Cerebellar nuclear complex (tissue), 1 donor: ENCODE measurements at regions not wholly inside any gene's neighbourhood (a gene's known extent, or its start where the extent isn't known, plus 50 kb on each side); places are given as distances from the start of the nearest gene placed in this dataset.

Experiments
- DNase-seq, 2 experiments: peaks; one replicate each; lab custom pipeline; 2025; lab: John Stamatoyannopoulos, UW

DNA sequence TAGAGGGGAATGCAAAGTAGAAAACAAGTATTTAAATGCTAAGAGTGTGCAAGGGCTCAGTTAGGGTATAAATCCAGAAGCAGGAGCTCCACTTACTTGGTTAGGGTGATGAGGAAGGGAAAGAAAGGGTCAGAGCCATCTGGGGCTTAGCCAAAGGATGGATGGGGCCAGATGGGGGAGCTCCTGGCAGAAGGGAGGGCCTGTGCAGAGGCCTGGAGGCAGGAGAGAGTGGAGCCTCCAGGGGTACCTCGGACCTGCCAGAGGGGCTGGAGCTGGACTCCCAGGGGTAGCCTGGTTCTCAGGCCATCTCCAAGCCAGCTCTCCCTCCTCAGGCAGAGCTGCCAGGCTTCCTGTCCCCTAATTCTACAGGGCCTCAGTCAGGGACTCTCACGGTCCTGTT is 506.3 kb downstream of the SHQ1 start:
- DNase-seq, result no peak

DNA sequence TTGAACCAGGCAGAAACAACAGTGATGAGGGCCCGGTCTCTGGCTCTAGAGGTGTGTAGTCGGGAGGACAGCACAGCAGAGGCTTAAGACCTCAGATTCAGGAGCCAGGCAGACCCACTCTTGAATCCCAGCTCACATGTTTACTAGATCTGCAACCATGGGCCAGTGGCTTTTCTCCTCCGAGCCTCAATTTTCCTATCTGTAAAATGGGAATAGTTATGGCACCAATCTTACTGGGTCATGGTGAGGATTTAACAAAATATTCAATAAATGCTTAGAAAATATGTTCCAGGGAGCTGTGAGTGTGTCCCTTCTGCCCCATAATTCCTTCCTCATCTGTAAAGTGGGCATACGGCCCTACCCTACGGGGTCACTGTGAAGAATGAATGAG is 506.9 kb downstream of the SHQ1 start:
- no peak for DNase-seq

DNA sequence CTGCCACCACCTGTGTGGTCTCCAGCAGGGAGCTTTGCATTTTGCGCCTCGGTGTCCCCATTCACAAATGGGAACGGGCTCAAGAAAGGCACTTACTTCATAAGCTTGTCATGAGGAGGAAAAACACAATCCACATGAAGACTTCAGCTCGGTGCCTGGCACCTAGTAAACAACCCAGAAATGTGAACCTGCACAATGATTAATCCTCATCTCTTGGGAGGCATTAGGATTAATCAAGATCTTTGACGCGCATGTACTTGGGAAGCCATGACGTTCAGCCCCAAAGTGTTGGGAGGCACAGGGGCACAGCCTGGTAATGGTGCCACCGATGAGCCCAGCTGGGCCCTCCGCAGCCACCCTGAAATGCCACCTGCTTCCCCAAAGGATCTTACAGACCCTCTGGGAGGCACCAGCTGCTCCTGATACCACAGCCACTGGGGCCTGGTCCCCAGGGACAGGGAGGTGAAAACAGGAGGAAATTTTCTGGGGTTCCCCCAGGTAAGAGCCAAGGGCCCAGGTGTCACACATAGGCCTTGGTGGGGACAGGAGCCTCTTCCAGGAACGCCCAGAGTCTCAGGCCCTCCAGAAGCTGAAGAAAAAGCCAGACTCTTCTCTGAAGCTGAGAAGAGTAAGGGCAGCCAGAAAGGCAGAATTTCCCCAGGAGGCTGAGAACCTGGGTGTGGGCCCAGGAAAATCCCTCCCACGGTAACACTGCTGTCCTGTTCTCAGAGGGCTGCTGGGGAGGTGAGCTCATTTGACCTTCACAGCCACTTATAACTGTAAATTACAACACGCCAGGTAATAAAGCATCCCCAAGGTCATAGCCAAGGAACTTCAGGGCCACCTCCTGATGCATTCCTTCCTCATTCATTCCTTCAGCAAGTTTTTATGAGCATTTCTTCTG is 507.5 kb downstream of the SHQ1 start:
- no peak for DNase-seq

DNA sequence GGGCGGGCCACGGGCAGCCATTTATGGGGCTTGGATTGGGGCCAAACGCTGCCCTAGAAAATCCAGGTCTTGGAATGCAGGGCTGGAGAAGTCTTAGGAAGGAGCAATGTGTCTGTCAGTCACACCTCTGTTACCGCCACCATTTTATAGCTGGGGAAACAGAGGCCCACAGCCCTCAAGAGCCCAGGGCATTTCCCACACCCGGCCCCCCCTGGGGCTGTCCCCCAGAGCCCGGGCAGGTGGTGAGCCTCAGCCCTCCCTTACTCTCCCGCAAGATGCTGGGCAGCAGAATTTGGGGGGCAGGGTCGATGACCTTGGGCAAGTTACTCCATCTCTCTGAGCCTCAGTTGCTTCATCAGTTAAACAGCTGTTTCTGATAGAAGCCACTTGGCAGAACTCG is 508.2 kb downstream of the SHQ1 start:
- no peak for DNase-seq

DNA sequence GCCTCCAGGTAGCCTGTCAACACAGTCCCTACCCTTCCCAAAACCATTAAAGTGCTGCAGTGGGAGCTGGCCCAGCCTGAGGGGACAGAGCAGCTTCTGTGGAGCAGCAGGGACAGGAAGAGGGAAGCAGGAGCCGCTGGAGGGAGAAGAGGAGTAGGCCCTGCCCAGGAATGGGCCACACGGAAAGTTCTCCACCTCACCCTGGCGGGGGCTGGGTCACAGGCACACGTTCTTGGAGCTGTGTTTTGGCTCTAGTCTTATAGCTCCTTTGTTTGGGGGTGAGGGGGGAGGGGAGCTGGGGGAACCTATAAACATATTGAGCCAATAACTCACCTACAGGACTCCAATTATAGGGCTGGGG is 508.6 kb downstream of the SHQ1 start:
- no peak for DNase-seq

DNA sequence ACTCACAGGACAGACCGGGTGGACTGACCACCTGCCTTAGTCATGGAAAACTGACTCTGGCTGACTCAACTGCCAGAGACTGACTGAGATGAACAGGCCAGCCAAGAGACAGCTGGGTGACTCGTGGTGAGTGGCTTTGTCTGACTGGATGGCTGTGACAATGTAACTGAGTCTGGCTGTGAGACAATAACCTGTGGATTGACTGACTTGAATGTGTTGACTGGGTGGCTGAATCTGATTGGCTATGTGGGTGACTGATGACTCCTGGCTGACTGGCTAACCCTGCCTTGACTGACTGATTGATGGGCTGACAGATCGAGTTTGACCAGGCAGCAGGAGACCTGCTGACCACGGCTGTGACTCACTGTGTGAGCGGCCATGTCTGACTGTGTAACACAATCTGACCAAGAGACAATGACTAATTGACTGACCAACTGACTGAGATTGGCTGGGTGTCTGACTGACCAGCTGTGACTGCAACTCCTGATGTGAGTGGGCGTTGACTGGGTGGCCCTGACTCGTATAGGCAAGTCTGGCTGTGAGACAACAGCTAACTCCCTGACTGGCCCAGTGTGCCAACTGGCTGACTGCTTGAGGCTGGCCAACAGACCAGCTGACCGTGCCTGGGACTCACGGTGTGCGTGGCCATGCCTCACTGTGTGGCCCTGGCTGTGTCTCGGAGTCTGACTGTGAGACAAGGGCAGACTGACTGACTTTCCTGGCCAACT is 509.1 kb downstream of the SHQ1 start:
- no peak for DNase-seq

DNA sequence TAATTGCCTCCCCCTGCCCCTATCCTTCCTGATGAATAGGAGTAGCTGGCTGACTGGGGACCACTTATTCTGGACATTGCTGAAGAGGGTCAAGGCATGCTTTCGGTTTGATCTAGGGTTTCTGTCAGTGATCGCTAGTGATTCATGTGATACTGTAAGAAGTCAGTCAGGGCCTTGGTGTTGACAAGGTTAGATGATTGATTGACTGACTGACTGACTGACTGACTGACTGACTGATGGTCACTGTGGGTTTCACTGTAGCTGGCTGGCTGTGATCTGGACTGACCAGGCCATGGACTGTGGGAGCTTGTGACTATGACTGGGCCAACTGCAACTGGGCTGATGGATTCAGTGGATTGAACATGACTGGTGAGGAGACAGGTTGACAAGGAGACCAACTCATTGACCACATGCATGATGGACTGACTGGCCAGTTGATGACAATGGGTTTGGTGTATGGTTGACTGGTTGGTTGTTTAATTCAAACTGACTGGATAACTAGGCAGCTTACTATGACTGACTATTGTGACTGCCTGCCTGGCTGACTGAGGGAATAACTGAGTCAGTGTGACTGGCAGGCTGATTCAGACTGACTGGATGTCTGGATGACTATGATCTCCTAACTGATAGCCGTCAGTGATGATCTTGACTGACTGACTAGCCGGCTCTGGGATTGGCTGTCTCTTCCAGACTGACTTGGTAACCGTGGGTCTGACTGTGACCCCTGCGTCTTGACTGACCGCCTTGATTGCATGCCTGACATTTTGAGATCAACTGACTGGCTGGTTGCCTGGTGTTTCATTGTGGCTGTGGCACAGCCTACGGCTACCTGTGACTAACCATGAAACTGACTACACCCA is 509.9 kb downstream of the SHQ1 start:
- DNase-seq, result no peak

DNA sequence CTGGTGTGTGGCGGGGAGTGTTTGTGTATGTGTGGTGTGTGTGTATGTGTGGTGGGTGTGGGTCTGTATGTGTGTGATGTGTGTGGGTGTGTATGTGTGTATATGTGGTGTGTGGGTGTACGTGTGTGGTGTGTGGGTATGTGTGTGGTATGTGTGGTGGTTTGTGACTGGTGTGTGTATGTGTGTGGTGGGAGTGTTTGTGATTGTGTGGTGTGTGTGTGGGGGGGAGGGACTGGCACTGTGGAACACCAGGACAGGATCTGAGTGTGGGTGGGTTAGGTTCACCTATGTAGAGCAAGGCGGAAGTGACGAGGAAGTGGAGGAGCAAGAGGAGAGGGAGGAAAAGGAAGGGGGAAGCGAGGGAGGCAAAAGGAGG is 510.8 kb downstream of the SHQ1 start:
- no peak for DNase-seq

DNA sequence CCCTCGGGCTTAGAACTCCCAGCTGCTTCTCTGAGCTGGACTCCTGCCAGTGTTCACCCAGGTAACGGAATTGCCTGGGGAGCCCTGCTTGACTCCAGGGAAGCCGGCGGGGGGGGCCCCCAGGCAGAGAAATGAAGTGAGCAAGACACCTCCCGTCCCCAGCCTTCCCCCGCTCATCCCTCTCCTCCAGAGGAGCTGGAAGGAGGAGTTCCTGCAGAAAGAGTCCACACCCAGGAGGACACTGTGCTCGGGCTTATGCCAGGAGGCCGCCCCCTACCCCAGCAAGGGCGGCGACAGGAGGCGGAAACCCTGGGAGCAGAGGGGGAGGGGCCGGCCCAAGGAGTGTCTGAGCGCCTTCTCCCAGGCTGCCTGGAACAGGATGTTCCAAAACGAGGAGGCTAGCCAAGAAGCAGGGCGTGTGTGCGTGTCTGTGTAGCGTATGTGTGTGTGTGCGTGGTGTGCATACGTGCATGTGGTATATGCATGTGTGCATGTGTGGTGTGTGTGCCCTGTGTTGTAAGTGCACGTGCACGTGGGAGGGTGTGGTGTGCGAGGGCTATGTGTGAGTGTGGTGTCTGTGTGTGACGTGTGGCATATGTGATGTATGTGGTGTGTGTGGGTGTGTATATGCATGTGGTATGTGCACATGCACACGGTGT is 511.3 kb downstream of the SHQ1 start:
- DNase-seq, result no peak

DNA sequence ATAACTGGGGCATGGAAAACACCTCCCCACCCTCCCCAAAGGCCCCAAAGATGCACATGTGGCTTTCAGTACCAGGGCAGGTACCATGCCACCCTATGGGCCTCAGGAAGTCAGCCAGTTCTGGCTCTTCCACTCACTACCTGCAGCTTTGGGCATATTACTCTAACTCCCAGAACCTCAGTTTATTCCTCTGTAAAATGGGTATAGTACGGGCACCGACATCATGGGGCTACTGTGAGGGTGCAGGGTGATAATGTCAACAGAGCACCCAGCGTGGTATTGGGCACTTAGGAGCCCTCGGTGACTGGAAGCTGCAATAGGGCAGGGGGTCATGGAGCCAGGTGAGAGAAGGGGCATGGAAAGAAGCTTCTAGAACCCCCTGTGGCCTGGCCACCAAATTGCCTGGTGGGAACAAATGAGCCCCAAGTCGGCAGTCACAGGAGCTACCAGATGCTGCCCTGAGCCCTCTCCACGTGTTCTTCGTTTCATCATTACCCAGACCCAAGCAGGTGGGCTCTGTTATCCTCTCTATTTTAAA is 512.1 kb downstream of the SHQ1 start:
- no peak for DNase-seq

DNA sequence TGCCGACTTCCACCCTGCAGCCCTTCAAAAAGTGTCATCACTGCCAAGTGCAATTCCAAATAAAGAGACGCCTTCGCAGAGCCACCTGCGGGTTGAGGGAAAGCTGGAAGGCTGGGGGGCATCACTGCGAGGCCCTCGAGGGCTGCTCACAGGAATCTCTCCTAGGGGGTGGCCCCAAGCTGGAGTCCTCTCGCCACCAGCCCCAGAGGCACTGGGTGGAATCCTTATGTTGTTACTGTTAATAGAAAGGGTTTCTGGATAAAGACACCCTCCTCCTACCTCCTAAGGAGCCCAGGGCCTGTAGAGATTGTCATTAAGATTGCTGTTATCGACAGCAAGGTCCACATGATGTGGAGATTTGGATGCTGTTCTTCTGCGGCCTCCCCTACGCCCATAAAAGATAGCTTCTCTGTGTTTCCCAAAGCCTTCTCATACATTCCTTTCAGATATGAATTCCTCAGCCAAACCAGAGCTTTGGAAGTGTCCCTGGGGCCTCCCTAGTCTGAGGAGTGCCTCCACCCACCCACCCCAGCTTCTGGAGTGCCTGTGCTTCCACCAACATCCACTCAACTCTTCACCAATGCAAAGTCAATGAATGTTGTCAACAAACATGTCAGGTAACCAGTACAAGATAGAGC is 512.7 kb downstream of the SHQ1 start:
- DNase-seq, result no peak

DNA sequence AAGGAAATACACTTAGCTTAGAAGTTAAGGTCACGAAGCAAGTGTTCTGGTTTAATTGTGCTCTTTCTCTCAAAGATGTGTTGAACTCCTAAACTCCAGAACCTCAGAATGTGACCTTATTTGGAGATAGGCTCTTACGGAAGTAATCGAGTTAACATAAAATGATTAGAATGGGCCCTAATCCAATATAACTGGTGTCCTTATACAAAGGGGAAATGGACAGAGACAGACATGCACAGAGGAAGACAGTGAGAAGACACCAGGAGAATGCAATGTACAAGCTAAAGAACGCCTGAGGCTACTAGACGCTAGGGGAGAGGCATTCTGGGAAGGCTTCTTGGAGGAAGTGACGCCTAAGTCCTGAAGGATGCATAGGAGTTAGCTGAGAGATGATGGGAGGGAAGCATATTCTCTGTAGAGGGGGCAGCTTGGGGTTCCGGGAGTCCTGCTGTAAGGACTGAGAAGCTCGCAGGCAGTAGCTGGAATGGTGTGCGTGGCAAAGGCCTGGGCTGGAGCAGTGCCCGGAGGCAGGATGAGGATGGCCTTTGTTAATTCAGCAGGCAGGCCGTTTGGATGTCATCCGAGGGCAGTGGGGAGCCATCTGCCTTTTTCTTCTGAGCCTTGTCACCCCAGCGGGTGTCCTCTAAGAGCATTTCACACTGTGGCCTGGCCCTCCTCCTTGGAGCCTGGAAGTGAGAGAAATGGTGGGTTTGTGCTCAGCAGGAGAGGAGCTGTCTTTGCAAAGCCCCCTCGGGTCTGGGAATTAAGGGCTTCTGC is 513.4 kb downstream of the SHQ1 start:
- peak in 1 of 2 experiments; percentile 34 for DNase-seq

DNA sequence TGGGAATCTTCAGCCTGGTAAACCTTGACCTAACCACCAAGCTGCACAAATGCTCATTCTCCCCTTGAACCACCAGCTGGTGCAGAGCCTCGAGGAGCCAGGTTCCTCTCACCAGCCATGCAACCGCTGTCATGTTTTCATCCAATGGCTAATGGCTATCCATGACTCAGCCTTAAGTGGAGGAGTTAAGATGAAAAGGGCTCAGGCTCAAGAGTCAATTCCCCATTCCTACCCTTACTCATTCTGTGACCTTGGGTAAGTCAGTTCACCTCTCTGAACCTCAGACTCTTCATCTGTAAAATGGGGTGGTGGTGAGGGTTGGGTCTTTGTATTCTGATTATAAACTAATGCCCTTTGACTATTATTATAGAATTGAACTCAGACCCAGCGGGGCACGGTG is 515.6 kb downstream of the SHQ1 start:
- no peak for DNase-seq

DNA sequence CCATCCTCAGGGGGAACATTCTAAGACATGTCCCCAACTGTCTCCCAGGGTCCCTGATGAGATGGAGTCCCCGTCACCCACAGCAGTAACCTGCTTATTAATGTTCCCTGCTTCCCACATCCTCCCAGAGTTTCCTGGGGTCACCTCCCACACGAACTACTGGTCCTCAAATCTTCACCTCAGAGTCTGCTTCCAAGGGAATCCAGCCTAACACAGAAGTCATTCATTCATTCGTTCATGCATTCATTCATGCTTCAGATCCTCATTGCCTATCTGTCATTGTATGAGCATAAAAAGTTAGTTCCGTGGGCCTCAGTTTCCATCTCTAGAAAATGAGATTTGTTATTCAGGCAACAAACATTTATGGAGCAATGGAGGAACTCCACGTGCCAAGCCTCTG is 516.2 kb downstream of the SHQ1 start:
- no peak for DNase-seq

DNA sequence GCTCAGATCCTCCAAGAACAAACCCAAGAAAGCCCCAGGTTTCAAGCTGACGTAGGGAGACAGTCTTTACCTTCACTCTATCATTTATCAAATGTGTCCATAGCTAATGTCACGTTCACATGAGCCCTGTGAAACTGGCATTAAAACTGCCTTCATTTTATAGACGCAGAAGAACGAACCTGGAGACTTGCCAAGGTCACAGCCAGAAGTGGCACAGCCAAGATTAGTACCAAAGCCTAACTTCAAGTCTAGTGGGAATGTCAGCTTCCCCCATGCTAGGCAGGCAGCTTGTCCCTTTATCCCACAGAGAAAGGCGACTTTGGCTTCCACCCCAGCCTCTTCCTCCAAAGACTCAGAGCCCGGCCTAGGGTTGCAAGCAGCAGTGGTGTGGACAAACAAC is 517.2 kb downstream of the SHQ1 start:
- no peak for DNase-seq

DNA sequence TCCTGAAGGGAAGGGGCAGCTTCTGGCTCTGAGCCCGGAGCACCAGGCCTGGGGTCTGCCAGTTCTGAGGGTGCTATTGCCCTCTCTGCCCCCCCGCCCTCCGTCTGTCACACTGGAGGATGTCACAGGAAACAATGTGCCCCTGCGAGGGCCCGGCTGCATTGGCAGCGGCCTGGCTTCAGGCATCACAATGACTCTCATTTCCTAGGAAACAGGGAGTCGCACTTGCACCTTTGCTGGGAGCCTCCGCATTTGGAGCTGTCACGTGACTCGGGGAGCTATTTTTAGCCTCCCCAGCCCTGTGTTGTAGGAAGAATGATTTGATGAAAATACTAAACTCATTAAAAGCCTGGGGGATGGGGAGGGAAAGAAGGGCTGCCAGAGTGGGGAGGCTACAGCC is 518.9 kb downstream of the SHQ1 start:
- peak in 1 of 2 experiments; percentile 8 for DNase-seq

DNA sequence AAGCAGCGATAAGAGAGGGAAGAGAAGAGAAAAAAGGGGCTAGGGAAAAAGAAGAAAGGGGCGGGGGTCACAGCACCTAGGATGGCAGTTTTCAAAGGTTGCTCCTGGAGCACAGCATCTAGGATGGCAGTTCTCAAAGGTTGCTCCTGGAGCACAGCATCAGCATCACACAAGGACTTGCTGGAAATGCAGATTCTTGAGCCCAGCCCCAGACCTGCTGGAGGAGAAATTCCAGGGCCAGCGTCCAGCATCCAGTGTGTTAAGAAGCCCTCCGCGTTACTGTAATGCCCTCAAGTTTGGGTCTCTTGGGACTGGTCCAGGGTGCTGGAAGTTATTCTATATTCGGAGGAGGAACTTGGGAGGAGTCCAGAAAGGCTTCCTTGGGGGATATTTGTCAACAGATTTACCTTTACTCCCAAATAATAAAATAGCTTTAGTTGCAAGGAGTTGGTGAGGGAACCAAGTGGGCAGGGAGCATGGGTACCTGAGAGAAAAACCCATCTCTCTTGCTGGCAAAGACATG is 519.4 kb downstream of the SHQ1 start:
- DNase-seq, result no peak

DNA sequence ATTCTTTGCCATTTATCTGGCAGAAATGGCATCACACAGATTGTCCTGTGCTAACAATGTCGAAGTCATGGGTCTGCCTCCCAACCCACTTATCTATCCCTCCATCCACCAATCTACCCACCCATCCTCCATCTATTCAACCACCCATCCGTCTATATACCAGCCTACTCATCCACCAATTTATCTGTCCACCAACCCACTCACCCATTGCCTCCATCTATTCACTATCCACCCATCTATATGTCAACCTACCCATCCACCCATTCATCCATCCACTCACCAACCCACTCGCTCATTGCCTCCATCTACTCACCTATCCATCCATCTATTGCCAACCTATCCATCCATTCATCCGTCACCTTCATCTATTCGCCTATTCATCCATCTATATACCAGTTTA is 521.2 kb downstream of the SHQ1 start:
- DNase-seq, result no peak

DNA sequence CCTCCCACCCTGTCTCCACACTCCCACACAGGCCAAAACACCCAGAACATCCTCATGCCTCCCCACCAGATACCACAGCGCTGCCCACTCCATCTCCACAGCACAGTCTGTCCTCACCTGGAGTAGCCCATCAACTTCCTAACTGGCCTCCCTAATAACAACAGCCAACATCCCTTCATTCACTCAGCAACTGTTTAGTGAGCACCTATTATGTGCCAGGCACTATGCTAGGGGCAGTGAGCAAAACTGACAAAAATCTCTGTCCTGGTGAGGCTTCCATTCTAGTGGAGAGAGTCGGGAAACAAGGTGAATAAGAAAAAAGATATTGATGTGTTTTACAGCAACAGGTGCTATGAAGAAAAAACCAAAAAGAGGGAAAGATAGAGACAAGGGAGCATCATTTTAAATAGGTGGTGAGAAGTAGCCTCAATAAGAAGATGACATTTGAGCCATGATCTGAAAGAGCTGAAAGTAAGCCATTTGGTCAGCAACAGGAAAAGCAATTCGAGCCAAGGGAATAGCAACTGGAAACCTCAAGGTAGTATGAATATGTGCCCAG is 523.9 kb downstream of the SHQ1 start:
- no peak for DNase-seq

DNA sequence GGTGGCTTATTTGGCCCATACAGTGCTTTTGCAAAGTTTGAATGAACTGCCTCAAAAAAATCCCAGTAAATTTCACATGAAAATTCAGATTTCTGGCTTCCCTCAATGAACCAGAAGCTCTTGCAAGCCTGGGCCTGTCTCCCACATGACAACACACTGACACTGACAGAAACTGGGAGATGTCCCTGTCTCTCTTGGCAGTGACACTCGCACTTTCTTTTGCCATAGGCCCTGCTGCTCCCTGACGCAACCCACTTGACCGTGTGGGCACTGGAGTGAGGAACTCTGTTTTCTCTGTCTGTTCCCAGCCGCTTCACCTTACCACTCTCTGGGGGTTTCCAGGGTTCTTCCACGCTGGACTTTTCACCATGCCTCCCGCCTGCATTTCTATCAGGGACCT is 524.5 kb downstream of the SHQ1 start:
- no peak for DNase-seq
